Karpas-422 (cell line): ENCODE measurements at regions not wholly inside any gene's neighbourhood (a gene's known extent, or its start where the extent isn't known, plus 50 kb on each side); places are given as distances from the start of the nearest gene placed in this dataset.

ENCODE experiments used
- DNase-seq: peaks from one replicate; pipeline ENCODE4 v3.0.0-alpha.2; 2015
- H2AFZ ChIP-seq: fragments of 200-600 bp; sonication (generic); 2 replicates; pipeline ENCODE4 v1.6.1; 2014; ENCODE audit warnings: antibody characterized with exemption, low read length, mixed read lengths
- H3K27ac ChIP-seq: fragments of 200-600 bp; sonication (generic); 2 replicates; pipeline ENCODE4 v1.5.1; 2014; ENCODE audit warnings: mild to moderate bottlenecking, low read length, moderate library complexity
- H3K27me3 ChIP-seq: fragments of 200-600 bp; sonication (generic); 2 replicates; pipeline ENCODE4 v1.6.1; 2014; ENCODE audit warnings: low read length, mixed read lengths
- H3K36me3 ChIP-seq: fragments of 200-600 bp; sonication (generic); 2 replicates; pipeline ENCODE4 v1.6.1; 2014; ENCODE audit warnings: low read length, mixed read lengths; ENCODE audit not compliant: insufficient read depth
- H3K4me1 ChIP-seq: fragments of 200-600 bp; sonication (generic); 2 replicates; pipeline ENCODE4 v1.6.1; 2014; ENCODE audit warnings: mild to moderate bottlenecking, low read length, mixed read lengths
- H3K4me2 ChIP-seq: fragments of 200-600 bp; sonication (generic); 2 replicates; pipeline ENCODE4 v1.6.1; 2014; ENCODE audit warnings: low read length, low read depth, mild to moderate bottlenecking; ENCODE audit not compliant: poor library complexity, severe bottlenecking
- H3K4me3 ChIP-seq: fragments of 200-600 bp; sonication (generic); 2 replicates; pipeline ENCODE4 v1.5.1; 2014; ENCODE audit warnings: mild to moderate bottlenecking, antibody characterized with exemption, low read length, mixed read lengths
- H3K79me2 ChIP-seq: fragments of 200-600 bp; sonication (generic); 2 replicates; pipeline ENCODE4 v1.6.1; 2014; ENCODE audit warnings: mild to moderate bottlenecking, low read length, mixed read lengths
- H3K9ac ChIP-seq: fragments of 200-600 bp; sonication (generic); 2 replicates; pipeline ENCODE4 v1.6.0; 2014; ENCODE audit warnings: low read length
- H3K9me2 ChIP-seq: fragments of 200-600 bp; sonication (generic), shearing (Covaris generic); replicated peaks from 2 replicates; pipeline ENCODE4 v1.6.0; 2014; ENCODE audit warnings: mild to moderate bottlenecking, low read length, moderate library complexity; ENCODE audit not compliant: insufficient read depth
- H3K9me3 ChIP-seq: fragments of 300-700, 200-600 bp; sonication (generic); 2 replicates; pipeline ENCODE4 v1.6.1; 2014; ENCODE audit warnings: low read length, mixed read lengths
- H4K20me1 ChIP-seq: fragments of 200-600 bp; sonication (generic); 2 replicates; pipeline ENCODE4 v1.6.1; 2014; ENCODE audit warnings: mild to moderate bottlenecking, antibody characterized with exemption, low read length, low read depth; ENCODE audit not compliant: insufficient read depth

- no peak overlapping the region for H2AFZ ChIP-seq
- no peaks in the 10 kb centered on the region for H3K9me2 ChIP-seq
- no peak overlapping the region for H3K4me2 ChIP-seq
- 0 out of 2 replicates have a peak, but pooled peaks cover 2% of the 10 kb centered on the region for H3K9me3 ChIP-seq
- no peaks in the 10 kb centered on the region for H3K36me3 ChIP-seq
- no peak overlapping the region for H3K4me3 ChIP-seq
- H3K27ac ChIP-seq: no peak overlapping the region
- no peaks in the 10 kb centered on the region for H4K20me1 ChIP-seq
- H3K4me1 ChIP-seq: peaks cover 10% of the 10 kb centered on the region
- DNase-seq: no peak
- H3K9ac ChIP-seq: no peak overlapping the region
- H3K27me3 ChIP-seq: no peaks in the 10 kb centered on the region; the same call in 1 of the 2 replicates
- H3K79me2 ChIP-seq: no peaks in the 10 kb centered on the region
Measured at GRCh38 chr7:17396692-17397091, 98.2 kb downstream of the AHR start.

GRCh38 chr7:17401791-17402627 is 103.6 kb downstream of the AHR start:
- no peaks in the 10 kb centered on the region for H3K79me2 ChIP-seq
- H3K4me2 ChIP-seq: peak overlapping the region; percentile 41
- H3K9me3 ChIP-seq: no peaks in the 10 kb centered on the region
- H3K9me2 ChIP-seq: no peaks in the 10 kb centered on the region
- no peak overlapping the region for H3K27ac ChIP-seq
- H3K36me3 ChIP-seq: no peaks in the 10 kb centered on the region
- no peak overlapping the region for H3K4me3 ChIP-seq
- H3K27me3 ChIP-seq: no peaks in the 10 kb centered on the region
- DNase-seq: no peak
- H3K4me1 ChIP-seq: peaks cover 24% of the 10 kb centered on the region
- no peaks in the 10 kb centered on the region for H4K20me1 ChIP-seq
- H2AFZ ChIP-seq: no peak overlapping the region
- H3K9ac ChIP-seq: no peak overlapping the region

GRCh38 chr7:17402628-17403278 is 104.3 kb downstream of the AHR start:
- no peaks in the 10 kb centered on the region for H3K9me2 ChIP-seq
- DNase-seq: no peak
- H3K27me3 ChIP-seq: no peaks in the 10 kb centered on the region
- H3K36me3 ChIP-seq: no peaks in the 10 kb centered on the region
- no peaks in the 10 kb centered on the region for H4K20me1 ChIP-seq
- peaks cover 26% of the 10 kb centered on the region for H3K4me1 ChIP-seq
- H3K9ac ChIP-seq: no peak overlapping the region
- no peaks in the 10 kb centered on the region for H3K79me2 ChIP-seq
- peak overlapping the region; percentile 41 for H3K4me2 ChIP-seq
- H3K27ac ChIP-seq: no peak overlapping the region
- H2AFZ ChIP-seq: peak overlapping the region; percentile 43; the same call in 1 of the 2 replicates
- H3K4me3 ChIP-seq: no peak overlapping the region
- H3K9me3 ChIP-seq: no peaks in the 10 kb centered on the region

- no peaks in the 10 kb centered on the region for H3K9me2 ChIP-seq
- H3K27ac ChIP-seq: no peak overlapping the region
- H3K4me3 ChIP-seq: no peak overlapping the region
- no peaks in the 10 kb centered on the region for H3K79me2 ChIP-seq
- no peaks in the 10 kb centered on the region for H3K27me3 ChIP-seq
- H4K20me1 ChIP-seq: no peaks in the 10 kb centered on the region
- H3K36me3 ChIP-seq: no peaks in the 10 kb centered on the region
- peaks cover 26% of the 10 kb centered on the region for H3K4me1 ChIP-seq
- no peak overlapping the region for H2AFZ ChIP-seq
- H3K9ac ChIP-seq: no peak overlapping the region
- H3K9me3 ChIP-seq: no peaks in the 10 kb centered on the region
- no peak for DNase-seq
- no peak overlapping the region for H3K4me2 ChIP-seq
Measured at GRCh38 chr7:17404006-17404405, 105.6 kb downstream of the AHR start.

- no peaks in the 10 kb centered on the region for H3K27me3 ChIP-seq
- H3K27ac ChIP-seq: no peak overlapping the region
- H3K4me2 ChIP-seq: no peak overlapping the region
- H4K20me1 ChIP-seq: no peaks in the 10 kb centered on the region
- no peaks in the 10 kb centered on the region for H3K79me2 ChIP-seq
- DNase-seq: no peak
- H3K9ac ChIP-seq: no peak overlapping the region
- no peaks in the 10 kb centered on the region for H3K9me3 ChIP-seq
- no peak overlapping the region for H2AFZ ChIP-seq
- peaks cover 18% of the 10 kb centered on the region for H3K4me1 ChIP-seq
- H3K9me2 ChIP-seq: no peaks in the 10 kb centered on the region
- H3K4me3 ChIP-seq: no peak overlapping the region
- no peaks in the 10 kb centered on the region for H3K36me3 ChIP-seq
Measured at GRCh38 chr7:17405786-17406185, 107.3 kb downstream of the AHR start.

- H3K9ac ChIP-seq: no peak overlapping the region
- H3K9me3 ChIP-seq: no peaks in the 10 kb centered on the region
Measured at GRCh38 chr7:17406738-17407137, 108.3 kb downstream of the AHR start.

GRCh38 chr7:17407229-17407628 is 108.8 kb downstream of the AHR start:
- Histone ChIP-seq H3K79me2 (no peaks in the 10 kb centered on the region), H3K27me3 (no peaks in the 10 kb centered on the region), H3K9ac (no peak overlapping the region), H3K4me2 (no peak overlapping the region), H2AFZ (no peak overlapping the region), H3K4me3 (no peak overlapping the region), H4K20me1 (no peaks in the 10 kb centered on the region), H3K36me3 (no peaks in the 10 kb centered on the region), H3K9me2 (no peaks in the 10 kb centered on the region), H3K9me3 (no peaks in the 10 kb centered on the region), H3K4me1 (peaks cover 10% of the 10 kb centered on the region), H3K27ac (no peak overlapping the region)
- no peak for DNase-seq

More at GRCh38 chr7:17406738-17407137, 108.3 kb downstream of the AHR start:
- Histone ChIP-seq H3K27me3 (no peaks in the 10 kb centered on the region), H3K4me2 (no peak overlapping the region), H3K36me3 (no peaks in the 10 kb centered on the region), H3K79me2 (no peaks in the 10 kb centered on the region), H2AFZ (no peak overlapping the region), H3K9me2 (no peaks in the 10 kb centered on the region), H3K27ac (no peak overlapping the region), H4K20me1 (no peaks in the 10 kb centered on the region), H3K4me1 (peaks cover 15% of the 10 kb centered on the region), H3K4me3 (no peak overlapping the region)
- DNase-seq: no peak

- DNase-seq: no peak
- no peaks in the 10 kb centered on the region for H3K79me2 ChIP-seq
- no peak overlapping the region for H3K4me2 ChIP-seq
- H4K20me1 ChIP-seq: no peaks in the 10 kb centered on the region
- H3K36me3 ChIP-seq: no peaks in the 10 kb centered on the region
- no peaks in the 10 kb centered on the region for H3K9me2 ChIP-seq
- H3K4me1 ChIP-seq: peaks cover 4% of the 10 kb centered on the region
- no peak overlapping the region for H3K27ac ChIP-seq
- no peak overlapping the region for H3K9ac ChIP-seq
- H3K27me3 ChIP-seq: no peaks in the 10 kb centered on the region
- H2AFZ ChIP-seq: no peak overlapping the region
- no peaks in the 10 kb centered on the region for H3K9me3 ChIP-seq
- H3K4me3 ChIP-seq: no peak overlapping the region
Measured at GRCh38 chr7:17408245-17408903, 109.9 kb downstream of the AHR start.
